ENCODE measurements at regions not wholly inside any gene's neighbourhood (a gene's known extent, or its start where the extent isn't known, plus 50 kb on each side); places are given as distances from the start of the nearest gene placed in this dataset.

- TF ChIP-seq BHLHE40 (IDR thresholded peaks at IDR 0.05; ENCODE audit: low read depth, low read length) (no peak), RFX5 (IDR thresholded peaks at IDR 0.05; ENCODE audit: low read depth, low read length) (no peak), POLR2A (IDR thresholded peaks at IDR 0.05; ENCODE audit: low read depth, low read length) (no peak), FOS (IDR thresholded peaks at IDR 0.05; ENCODE audit: low read depth, low read length) (no peak), CTCF (conservative IDR thresholded peaks at IDR 0.05; ENCODE audit: low read depth, low read length) (no peak), SMC3 (IDR thresholded peaks at IDR 0.05; ENCODE audit: low read depth, low read length) (no peak), MAFK (IDR thresholded peaks at IDR 0.05; ENCODE audit: low read depth, low read length) (no peak), CHD1 (IDR thresholded peaks at IDR 0.05; ENCODE audit: low read depth, low read length) (no peak), RCOR1 (IDR thresholded peaks at IDR 0.05; ENCODE audit: insufficient replicate concordance, low read length) (no peak), USF2 (IDR thresholded peaks at IDR 0.05; ENCODE audit: low read depth, low read length) (no peak), MAZ (IDR thresholded peaks at IDR 0.05; ENCODE audit: borderline replicate concordance, low read depth, low read length) (no peak), CEBPB (IDR thresholded peaks at IDR 0.05; ENCODE audit: low read depth, low read length) (no peak), NFE2L2 (IDR thresholded peaks at IDR 0.05; ENCODE audit: low read depth, low read length) (no peak), ELK1 (IDR thresholded peaks at IDR 0.05; ENCODE audit: borderline replicate concordance, low read depth, low read length) (no peak), MXI1 (IDR thresholded peaks at IDR 0.05; ENCODE audit: borderline replicate concordance, low read depth, low read length) (no peak), RAD21 (IDR thresholded peaks at IDR 0.05; ENCODE audit: low read length) (no peak)
- H3K4me2 ChIP-seq (ENCODE audit: low read depth, low read length): no peak overlapping the region; the same call in 1 of the 2 replicates
- ChIA-PET POLR2A (ENCODE audit: unreplicated experiment) (no interaction called here), CTCF (no interaction called here)
- no peak overlapping the region for H3K56ac ChIP-seq (ENCODE audit: extremely low read depth, insufficient read depth, low read length)
- no peak overlapping the region for H4K5ac ChIP-seq (ENCODE audit: low read depth, low read length)
- H3K9ac ChIP-seq (ENCODE audit: low read depth, low read length): no peak overlapping the region
- H2BK5ac ChIP-seq (ENCODE audit: low read depth, low read length, poor library complexity, severe bottlenecking): peak overlapping the region; percentile 53
- H2AK5ac ChIP-seq (ENCODE audit: low read depth, low read length): no peak overlapping the region
- ATAC-seq (ENCODE audit: low read depth) (peak; percentile 42; the same call in 1 of the 2 replicates), DNase-seq (peak; percentile 88)
- H3K27me3 ChIP-seq (ENCODE audit: control insufficient read depth, insufficient read depth, low read length): no peaks in the 10 kb centered on the region
- in situ Hi-C loops (cut with MboI; ENCODE audit: low sequenced_read_pairs) (no loop called here), intact Hi-C loops (cut with micrococcal nuclease) (no loop called here), dilution Hi-C loops (cut with HindIII; ENCODE audit: low sequenced_read_pairs, unreplicated experiment) (no loop called here)
- no CpG with 5 or more reads among the region's 2 CpGs for WGBS, 2 experiments (ENCODE audit: extremely low coverage in 2 of 2, insufficient read length in 1 of 2)
- H4K91ac ChIP-seq (ENCODE audit: insufficient read depth, low read depth, low read length): no peak overlapping the region
- BruUV-seq (replicated peaks): no TSS peak
- no peaks in the 10 kb centered on the region for H4K20me1 ChIP-seq (ENCODE audit: insufficient read depth, low read length)
- H2AK9ac ChIP-seq (replicated peaks; ENCODE audit: low read depth, low read length, poor library complexity): no peak overlapping the region
- no peak overlapping the region for H3K23ac ChIP-seq (ENCODE audit: low read depth, low read length)
- no peak overlapping the region for H3K27ac ChIP-seq (ENCODE audit: insufficient read depth, low read length)
- H3K4ac ChIP-seq (ENCODE audit: low read depth, low read length): no peak overlapping the region
- no peak overlapping the region; the same call in 1 of the 2 replicates for H3K18ac ChIP-seq (ENCODE audit: low read depth, low read length)
- H4K8ac ChIP-seq (ENCODE audit: low read depth in 2 of 2, low read length in 2 of 2): no peak overlapping the region
- H3K79me1 ChIP-seq (ENCODE audit: low read depth in 1 of 2, low read length in 2 of 2): no peaks in the 10 kb centered on the region
- H2AFZ ChIP-seq (replicated peaks; ENCODE audit: low read length, poor library complexity): no peak overlapping the region
- H3K9me3 ChIP-seq (ENCODE audit: control insufficient read depth, insufficient read depth, low read length): no peaks in the 10 kb centered on the region
- H2BK120ac ChIP-seq (ENCODE audit: low read depth, low read length): no peak overlapping the region
- H3K36me3 ChIP-seq (ENCODE audit: control insufficient read depth, insufficient read depth, low read length): no peaks in the 10 kb centered on the region
- no peak overlapping the region for H3K4me3 ChIP-seq (ENCODE audit: insufficient read depth, low read depth, low read length)
- no peak overlapping the region for H2BK20ac ChIP-seq (ENCODE audit: low read depth, low read length)
- H3K9me1 ChIP-seq (ENCODE audit: insufficient read depth, low read length): no peaks in the 10 kb centered on the region
- H3K4me1 ChIP-seq (ENCODE audit: control insufficient read depth, insufficient read depth, low read length): peaks cover 2% of the 10 kb centered on the region; the same call in 1 of the 2 replicates
- H2BK15ac ChIP-seq (ENCODE audit: low read depth, low read length): no peak overlapping the region
- no peak overlapping the region for H3K14ac ChIP-seq (replicated peaks; ENCODE audit: low read depth, low read length)
These were observed 268.6 kb upstream of the SLITRK3 start for GRCh38 chr3:165464736-165465135.

All from IMR-90 (cell line).